Testis (tissue), 2 donors: ENCODE measurements at regions not wholly inside any gene's neighbourhood (a gene's known extent, or its start where the extent isn't known, plus 50 kb on each side); places are given as distances from the start of the nearest gene placed in this dataset.

Experiments used
- POLR2A ChIP-seq: fragments of 450-650 bp; IDR thresholded peaks from one replicate; pipeline ENCODE4 v1.6.1; 2017; ENCODE audit warnings: antibody characterized with exemption, mild to moderate bottlenecking, moderate library complexity
- TF ChIP-seq, protein P1 (sequence below), 3 experiments: fragments of 450-650 bp in 2 of 3; fragments of 200-600 bp in 1 of 3; sonication (generic) in 1 of 3; IDR thresholded peaks; one replicate each; pipeline ENCODE4 v1.5.1; 2016 to 2019; ENCODE audit warnings: antibody characterized with exemption in 3 of 3, mild to moderate bottlenecking in 2 of 3, moderate library complexity in 1 of 3

- TF ChIP-seq, protein P1, sequence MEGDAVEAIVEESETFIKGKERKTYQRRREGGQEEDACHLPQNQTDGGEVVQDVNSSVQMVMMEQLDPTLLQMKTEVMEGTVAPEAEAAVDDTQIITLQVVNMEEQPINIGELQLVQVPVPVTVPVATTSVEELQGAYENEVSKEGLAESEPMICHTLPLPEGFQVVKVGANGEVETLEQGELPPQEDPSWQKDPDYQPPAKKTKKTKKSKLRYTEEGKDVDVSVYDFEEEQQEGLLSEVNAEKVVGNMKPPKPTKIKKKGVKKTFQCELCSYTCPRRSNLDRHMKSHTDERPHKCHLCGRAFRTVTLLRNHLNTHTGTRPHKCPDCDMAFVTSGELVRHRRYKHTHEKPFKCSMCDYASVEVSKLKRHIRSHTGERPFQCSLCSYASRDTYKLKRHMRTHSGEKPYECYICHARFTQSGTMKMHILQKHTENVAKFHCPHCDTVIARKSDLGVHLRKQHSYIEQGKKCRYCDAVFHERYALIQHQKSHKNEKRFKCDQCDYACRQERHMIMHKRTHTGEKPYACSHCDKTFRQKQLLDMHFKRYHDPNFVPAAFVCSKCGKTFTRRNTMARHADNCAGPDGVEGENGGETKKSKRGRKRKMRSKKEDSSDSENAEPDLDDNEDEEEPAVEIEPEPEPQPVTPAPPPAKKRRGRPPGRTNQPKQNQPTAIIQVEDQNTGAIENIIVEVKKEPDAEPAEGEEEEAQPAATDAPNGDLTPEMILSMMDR (IDR thresholded peaks at IDR 0.05) = no peak
- TF ChIP-seq POLR2A = no peak
Observed at GRCh38 chr18:54031243-54031642, 193.2 kb downstream of the MBD2 start.
